Brain microvascular endothelial cell (primary cell): ENCODE measurements at regions not wholly inside any gene's neighbourhood (a gene's known extent, or its start where the extent isn't known, plus 50 kb on each side); places are given as distances from the start of the nearest gene placed in this dataset.

Source experiments
- DNase-seq: peaks from one replicate; pipeline ENCODE4 v3.0.0-alpha.2; 2020
- H3K27ac ChIP-seq: fragments of 250-450 bp; sonication (Bioruptor Pico); 2 replicates; pipeline ENCODE4 v1.5.1; 2020; ENCODE audit warnings: mild to moderate bottlenecking, moderate library complexity
- H3K27me3 ChIP-seq: fragments of 250-450 bp; sonication (Bioruptor Pico); replicated peaks from 2 replicates; pipeline ENCODE4 v1.5.1; 2020; ENCODE audit warnings: mild to moderate bottlenecking
- H3K36me3 ChIP-seq: fragments of 250-450 bp; sonication (Bioruptor Pico); replicated peaks from 2 replicates; pipeline ENCODE4 v1.5.1; 2020; ENCODE audit warnings: mild to moderate bottlenecking
- H3K4me3 ChIP-seq: 2 replicates; pipeline ENCODE4 v1.5.1; 2011; ENCODE audit warnings: low read depth, mild to moderate bottlenecking, control low read depth, low read length, moderate library complexity
- CTCF ChIP-seq: IDR thresholded peaks from 2 replicates; pipeline ENCODE4 v1.5.1; 2011; ENCODE audit warnings: low read depth, mild to moderate bottlenecking, moderate library complexity, low read length, control low read depth, inconsistent platforms; ENCODE audit errors: missing control alignments
- in situ Hi-C: cut with HindIII; loops from 2 replicates; pipeline ENCODE4 v1.10.0; 2017; ENCODE audit warnings: low sequenced_read_pairs, low pct_ligation_motif_present

DNA sequence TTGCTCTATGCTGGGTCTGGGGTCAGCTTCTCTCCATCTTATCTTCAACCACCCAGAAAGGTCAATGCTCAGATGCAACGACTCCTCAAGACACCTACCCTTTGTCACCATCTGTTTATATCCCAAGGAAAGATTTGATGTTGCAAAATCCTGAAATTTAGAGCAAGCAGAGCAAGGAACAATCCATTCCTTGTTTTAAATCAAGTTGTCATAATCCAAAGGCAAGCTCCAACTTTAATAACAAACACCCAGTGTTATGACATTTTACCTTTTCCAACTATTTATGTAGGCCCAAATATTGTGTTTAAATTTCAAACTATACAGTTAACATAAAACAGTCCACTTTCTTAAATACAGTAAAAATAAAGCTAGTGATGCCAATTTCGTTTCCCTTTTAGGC is 116.5 kb upstream of the LRIG1 start:
- Histone ChIP-seq H3K4me3 (no peak overlapping the region), H3K36me3 (no peaks in the 10 kb centered on the region), H3K27me3 (no peaks in the 10 kb centered on the region), H3K27ac (no peak overlapping the region)
- in situ Hi-C loops: no loop called here
- no peak for TF ChIP-seq CTCF
- no peak for DNase-seq

DNA sequence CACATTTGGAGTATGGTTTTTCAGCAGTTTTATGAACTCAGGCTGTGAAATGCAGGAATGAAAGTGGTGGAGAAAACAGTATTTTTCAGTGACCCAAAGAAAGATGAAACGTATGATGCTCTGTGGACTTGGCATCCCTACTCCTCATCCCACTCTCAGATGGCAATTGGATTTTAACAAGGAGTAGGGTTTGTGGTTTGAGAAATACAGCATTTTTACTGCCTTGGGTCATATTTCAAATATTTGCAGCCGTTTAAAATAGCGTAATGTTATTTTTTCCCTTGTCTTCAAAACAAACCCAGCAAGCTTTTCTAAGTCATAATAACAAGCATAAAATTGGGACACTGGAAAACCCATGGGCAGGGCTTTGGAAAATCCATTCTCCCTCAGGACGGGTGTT is 117.2 kb upstream of the LRIG1 start:
- Histone ChIP-seq H3K36me3 (no peaks in the 10 kb centered on the region), H3K4me3 (no peak overlapping the region), H3K27ac (no peak overlapping the region), H3K27me3 (no peaks in the 10 kb centered on the region)
- no peak for DNase-seq
- in situ Hi-C loops: no loop called here
- no peak for TF ChIP-seq CTCF

- H3K4me3 ChIP-seq: no peak overlapping the region
- no peak for TF ChIP-seq CTCF
- H3K36me3 ChIP-seq: no peaks in the 10 kb centered on the region
- no peak overlapping the region for H3K27ac ChIP-seq
- H3K27me3 ChIP-seq: no peaks in the 10 kb centered on the region
- in situ Hi-C loops: no loop called here
- no peak for DNase-seq
Measured at GRCh38 chr3:66620296-66620695, 119.5 kb upstream of the LRIG1 start.

DNA sequence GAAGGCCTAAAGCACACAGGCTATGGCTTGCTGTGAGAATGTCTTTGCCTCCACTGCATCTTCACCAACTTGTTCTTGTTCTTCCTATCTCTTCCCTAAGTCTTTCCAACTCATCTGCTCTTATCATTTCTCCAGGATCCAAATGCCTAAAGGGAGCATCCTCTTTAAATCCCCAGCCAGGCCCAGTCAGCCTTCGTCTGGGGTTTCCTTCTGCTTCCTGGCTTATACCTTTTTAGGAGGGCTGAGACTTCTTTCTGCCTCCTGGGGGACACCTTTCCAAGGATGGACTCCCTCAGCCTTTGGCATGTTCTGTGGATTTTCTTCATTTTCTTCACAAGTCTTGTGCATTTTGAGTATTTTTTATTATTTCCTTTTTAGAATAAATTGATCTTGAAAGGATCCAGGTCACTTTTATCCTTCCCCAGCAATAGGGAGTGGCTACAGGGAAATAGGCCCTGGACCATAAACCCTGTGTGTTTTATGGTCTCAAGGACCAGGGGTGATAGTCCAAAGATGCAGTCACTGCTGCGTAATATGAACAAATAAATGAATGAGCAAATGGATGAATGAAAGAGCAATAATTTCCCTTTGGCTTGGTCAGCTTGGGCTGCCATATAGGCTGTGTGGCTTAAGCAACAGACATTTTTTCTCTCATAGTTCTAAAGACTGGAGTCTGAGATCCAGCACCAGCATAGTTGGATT is 122.1 kb upstream of the LRIG1 start:
- TF ChIP-seq CTCF: no peak

GRCh38 chr3:66625505-66626216 is 124.8 kb upstream of the LRIG1 start:
- in situ Hi-C loops: no loop called here

More for the DNA sequence above, 122.1 kb upstream of the LRIG1 start:
- Histone ChIP-seq H3K27me3 (no peaks in the 10 kb centered on the region), H3K36me3 (no peaks in the 10 kb centered on the region), H3K27ac (no peak overlapping the region), H3K4me3 (no peak overlapping the region)
- in situ Hi-C loops: no loop called here
- DNase-seq: no peak

More at GRCh38 chr3:66625505-66626216, 124.8 kb upstream of the LRIG1 start:
- Histone ChIP-seq H3K4me3 (no peak overlapping the region), H3K27me3 (no peaks in the 10 kb centered on the region), H3K27ac (no peak overlapping the region), H3K36me3 (no peaks in the 10 kb centered on the region)
- DNase-seq: no peak
- TF ChIP-seq CTCF: no peak
